H9 (cell line): ENCODE measurements at regions not wholly inside any gene's neighbourhood (a gene's known extent, or its start where the extent isn't known, plus 50 kb on each side); places are given as distances from the start of the nearest gene placed in this dataset.

Experiments
- DNase-seq: peaks from one replicate; pipeline ENCODE4 v3.0.0-alpha.2; 2017
- H2AFZ ChIP-seq: one replicate; pipeline ENCODE4 v1.6.1; 2013; ENCODE audit warnings: mild to moderate bottlenecking, low read length, control low read depth, moderate library complexity
- H2AK5ac ChIP-seq: 2 replicates; pipeline ENCODE4 v1.6.1; 2013; ENCODE audit warnings: low read length, control low read depth, mixed read lengths; ENCODE audit not compliant: insufficient read length
- H2BK120ac ChIP-seq: one replicate; pipeline ENCODE4 v1.6.1; 2013; ENCODE audit warnings: low read depth, mild to moderate bottlenecking, low read length, control low read depth, inconsistent platforms; ENCODE audit not compliant: poor library complexity, severe bottlenecking
- H2BK12ac ChIP-seq: 2 replicates; pipeline ENCODE4 v1.6.1; 2013; ENCODE audit warnings: low read length, control low read depth, mixed read lengths, low read depth; ENCODE audit not compliant: insufficient read length
- H2BK15ac ChIP-seq: 2 replicates; pipeline ENCODE4 v1.6.1; 2013; ENCODE audit warnings: low read depth, low read length, control low read depth
- H2BK20ac ChIP-seq: one replicate; pipeline ENCODE4 v1.6.1; 2013; ENCODE audit warnings: low read depth, mild to moderate bottlenecking, low read length, control low read depth, inconsistent platforms; ENCODE audit not compliant: poor library complexity, severe bottlenecking
- H2BK5ac ChIP-seq: 2 replicates; pipeline ENCODE4 v1.6.1; 2013; ENCODE audit warnings: low read length, control low read depth, mixed read lengths; ENCODE audit not compliant: insufficient read length
- H3K14ac ChIP-seq: 2 replicates; pipeline ENCODE4 v1.6.1; 2013; ENCODE audit warnings: low read length, control low read depth; ENCODE audit not compliant: insufficient read depth
- H3K18ac ChIP-seq: 2 replicates; pipeline ENCODE4 v1.6.1; 2013; ENCODE audit warnings: low read depth, mild to moderate bottlenecking, mixed read lengths, low read length, control low read depth; ENCODE audit not compliant: insufficient read length
- H3K23ac ChIP-seq: 2 replicates; pipeline ENCODE4 v1.6.1; 2013; ENCODE audit warnings: low read length, control low read depth, mixed read lengths, low read depth; ENCODE audit not compliant: insufficient read length
- H3K23me2 ChIP-seq: 2 replicates; pipeline ENCODE4 v1.6.1; 2013; ENCODE audit warnings: low read depth, mild to moderate bottlenecking, mixed read lengths, low read length, control low read depth; ENCODE audit not compliant: insufficient read length, poor library complexity, severe bottlenecking
- H3K27ac ChIP-seq: 2 replicates; pipeline ENCODE4 v1.5.1; 2013; ENCODE audit warnings: low read length, control low read depth, mixed read lengths, low read depth; ENCODE audit not compliant: insufficient read length
- H3K27me3 ChIP-seq: 2 replicates; pipeline ENCODE4 v1.6.1; 2013; ENCODE audit warnings: low read length, control low read depth, inconsistent platforms; ENCODE audit not compliant: insufficient read depth
- H3K4ac ChIP-seq: 2 replicates; pipeline ENCODE4 v1.6.1; 2013; ENCODE audit warnings: low read depth, mild to moderate bottlenecking, control low read depth, inconsistent platforms, low read length, moderate library complexity
- H3K4me1 ChIP-seq: 2 replicates; pipeline ENCODE4 v1.6.1; 2013; ENCODE audit warnings: low read length, control low read depth, inconsistent platforms; ENCODE audit not compliant: insufficient read depth
- H3K4me2 ChIP-seq: 2 replicates; pipeline ENCODE4 v1.6.1; 2013; ENCODE audit warnings: low read length, control low read depth, mixed read lengths; ENCODE audit not compliant: insufficient read length, insufficient read depth
- H3K56ac ChIP-seq: 2 replicates; pipeline ENCODE4 v1.6.1; 2013; ENCODE audit warnings: low read depth, mild to moderate bottlenecking, mixed read lengths, low read length, control low read depth; ENCODE audit not compliant: insufficient read length
- H3K79me1 ChIP-seq: 2 replicates; pipeline ENCODE4 v1.6.1; 2013; ENCODE audit warnings: low read depth, mild to moderate bottlenecking, moderate library complexity, low read length, control low read depth, inconsistent platforms; ENCODE audit not compliant: insufficient read depth, poor library complexity, severe bottlenecking
- H3K79me2 ChIP-seq: 2 replicates; pipeline ENCODE4 v1.6.1; 2013; ENCODE audit warnings: low read length, control low read depth, inconsistent platforms; ENCODE audit not compliant: insufficient read depth
- H3K9ac ChIP-seq: 2 replicates; pipeline ENCODE4 v1.6.1; 2013; ENCODE audit warnings: low read length, control low read depth, mixed read lengths; ENCODE audit not compliant: insufficient read length; ENCODE audit errors: extremely low read depth
- H3K9me3 ChIP-seq: one replicate; pipeline ENCODE4 v1.6.1; 2013; ENCODE audit warnings: low read depth, low read length, inconsistent platforms; ENCODE audit not compliant: control insufficient read depth
- H3T11ph ChIP-seq: one replicate; pipeline ENCODE4 v1.6.1; 2013; ENCODE audit warnings: mild to moderate bottlenecking, low read length, control low read depth, inconsistent platforms
- H4K20me1 ChIP-seq: one replicate; pipeline ENCODE4 v1.6.1; 2013; ENCODE audit not compliant: control insufficient read depth, insufficient read length, insufficient read depth
- H4K5ac ChIP-seq: 2 replicates; pipeline ENCODE4 v1.6.1; 2013; ENCODE audit warnings: low read depth, mild to moderate bottlenecking, mixed read lengths, low read length, control low read depth; ENCODE audit not compliant: insufficient read length
- H4K8ac ChIP-seq: replicated peaks from 2 replicates; pipeline ENCODE4 v1.6.1; 2013; ENCODE audit warnings: low read length, control low read depth, mixed read lengths, low read depth; ENCODE audit not compliant: insufficient read length
- H4K91ac ChIP-seq: 2 replicates; pipeline ENCODE4 v1.6.1; 2013; ENCODE audit warnings: low read depth, mild to moderate bottlenecking, moderate library complexity, mixed read lengths, low read length, control low read depth; ENCODE audit not compliant: insufficient read length
- H3K27ac Mint-ChIP-seq, 3 experiments: 2 replicates in 2 of 3; 3 replicates in 1 of 3; pipeline ENCODE4 v1.8.0; 2020 to 2021; ENCODE audit warnings: mixed read lengths in 3 of 3, mild to moderate bottlenecking in 1 of 3, moderate library complexity in 1 of 3
- H3K27me3 Mint-ChIP-seq: 2 replicates; pipeline ENCODE4 v1.8.0; 2021; ENCODE audit warnings: low read depth, mild to moderate bottlenecking, moderate library complexity, mixed read lengths
- H3K36me3 Mint-ChIP-seq, 3 experiments: 2 replicates in 2 of 3; 3 replicates in 1 of 3; pipeline ENCODE4 v1.8.0; 2020 to 2021; ENCODE audit warnings: low read depth in 3 of 3, mixed read lengths in 3 of 3; ENCODE audit not compliant: insufficient read depth in 1 of 3
- H3K4me1 Mint-ChIP-seq, 2 experiments: 2 replicates each; pipeline ENCODE4 v1.8.0; 2020; ENCODE audit warnings: mixed read lengths in 2 of 2
- H3K4me3 Mint-ChIP-seq, 2 experiments: 2 replicates in 1 of 2; 3 replicates in 1 of 2; pipeline ENCODE4 v1.8.0; 2020 to 2021; ENCODE audit warnings: mild to moderate bottlenecking in 2 of 2, mixed read lengths in 2 of 2, moderate library complexity in 1 of 2
- H3K9me3 Mint-ChIP-seq, 2 experiments: 2 replicates in 1 of 2; 3 replicates in 1 of 2; pipeline ENCODE4 v1.8.0; 2020; ENCODE audit warnings: mild to moderate bottlenecking in 2 of 2, mixed read lengths in 2 of 2, moderate library complexity in 1 of 2
- CTCF ChIP-seq: fragments of 200-600 bp; sonication (generic); conservative IDR thresholded peaks from 3 replicates; pipeline ENCODE4 v1.8.0; 2021; ENCODE audit warnings: antibody characterized with exemption, mild to moderate bottlenecking
- WGBS: extraction: QIAGEN DNeasy Blood & Tissue Kit; methylation state at CpG from one replicate; pipeline ENCODE4 v1.1.7; 2013; ENCODE audit warnings: missing lambda C conversion rate, low lambda C conversion rate, mixed read lengths; ENCODE audit not compliant: insufficient read length; ENCODE audit errors: extremely low coverage; 5-methylcytosine and 5-hydroxymethylcytosine counted together

- Histone ChIP-seq H4K5ac (no peak overlapping the region), H3K23ac (no peak overlapping the region), H3K79me1 (no peaks in the 10 kb centered on the region), H3K79me2 (no peaks in the 10 kb centered on the region), H3K4me2 (no peak overlapping the region), H3K27me3 (no peaks in the 10 kb centered on the region), H4K20me1 (no peaks in the 10 kb centered on the region), H2BK15ac (no peak overlapping the region), H3T11ph (no peak overlapping the region), H2BK20ac (no peak overlapping the region), H4K91ac (no peak overlapping the region), H3K56ac (no peak overlapping the region), H3K18ac (no peak overlapping the region), H3K9ac (no peak overlapping the region), H2AFZ (no peak overlapping the region), H2BK120ac (no peak overlapping the region), H3K14ac (no peak overlapping the region), H4K8ac (no peak overlapping the region), H3K23me2 (no peaks in the 10 kb centered on the region), H3K4me1 (no peaks in the 10 kb centered on the region), H2BK5ac (no peak overlapping the region), H3K27ac (no peak overlapping the region), H3K9me3 (no peaks in the 10 kb centered on the region), H2BK12ac (no peak overlapping the region), H3K4ac (no peak overlapping the region), H2AK5ac (no peak overlapping the region)
- H3K4me1 Mint-ChIP-seq = peaks cover 2 to 6% of the 10 kb centered on the region in 2 experiments; a peak in 2 of 4 replicates
- H3K27me3 Mint-ChIP-seq = no peaks in the 10 kb centered on the region; the same call in 1 of the 2 replicates
- TF ChIP-seq CTCF = no peak
- WGBS = no CpG with 5 or more reads among the region's 6 CpGs
- no peak overlapping the region for H3K4me3 Mint-ChIP-seq
- no peaks in the 10 kb centered on the region for H3K9me3 Mint-ChIP-seq
- no peak for DNase-seq
- H3K27ac Mint-ChIP-seq = no peak overlapping the region; a peak in 1 of 7 replicates
- no peaks in the 10 kb centered on the region for H3K36me3 Mint-ChIP-seq
These were observed 161.9 kb upstream of the ATP11B start for GRCh38 chr3:182631183-182632076.
